ENCODE measurements at regions not wholly inside any gene's neighbourhood (a gene's known extent, or its start where the extent isn't known, plus 50 kb on each side); places are given as distances from the start of the nearest gene placed in this dataset.
"Not testable (repeated sequence)": the region's sequence is repeated elsewhere in the genome, so short reads cannot be mapped to it uniquely, and the experiment has no call there.

DNA sequence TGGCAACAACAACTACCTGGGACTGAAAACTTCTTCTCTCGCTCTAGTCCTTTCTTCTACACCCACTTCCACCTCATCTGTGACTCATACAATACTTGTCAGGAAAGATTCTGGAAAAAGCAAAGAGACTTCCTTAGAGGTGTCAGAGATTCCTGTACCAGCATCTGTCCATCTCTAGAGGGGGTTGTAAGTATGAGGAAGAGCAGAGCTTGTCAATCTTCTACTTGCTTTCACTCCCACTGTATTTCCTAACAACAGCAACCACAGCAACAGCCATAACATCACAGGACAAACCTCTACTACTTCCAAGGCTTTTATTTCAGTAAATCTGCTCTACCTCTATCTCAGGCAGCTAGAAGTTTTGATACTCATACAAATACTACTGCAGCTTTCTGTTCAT is 1479.5 kb downstream of the RPIA start:
- not testable (repeated sequence) for H3K9me2 ChIP-seq (ENCODE audit: low read depth, low read length); H3F3A ChIP-seq (ENCODE audit: insufficient read depth, low read length); H2AFZ ChIP-seq (ENCODE audit: low read length); H3K9ac ChIP-seq (ENCODE audit: low read length); H3K27me3 ChIP-seq (ENCODE audit: insufficient read depth, low read length); H4K20me1 ChIP-seq (ENCODE audit: insufficient read depth, low read length); H3K79me2 ChIP-seq (ENCODE audit: insufficient read depth, low read length); H3K4me3 ChIP-seq (ENCODE audit: low read depth, low read length, poor library complexity, severe bottlenecking); H3K27ac ChIP-seq (ENCODE audit: low read depth, low read length, poor library complexity, severe bottlenecking); H3K9me3 ChIP-seq (ENCODE audit: low read length); H3K4me2 ChIP-seq (ENCODE audit: low read length); H3K36me3 ChIP-seq (ENCODE audit: insufficient read depth, low read length)
- TF ChIP-seq, protein P1, sequence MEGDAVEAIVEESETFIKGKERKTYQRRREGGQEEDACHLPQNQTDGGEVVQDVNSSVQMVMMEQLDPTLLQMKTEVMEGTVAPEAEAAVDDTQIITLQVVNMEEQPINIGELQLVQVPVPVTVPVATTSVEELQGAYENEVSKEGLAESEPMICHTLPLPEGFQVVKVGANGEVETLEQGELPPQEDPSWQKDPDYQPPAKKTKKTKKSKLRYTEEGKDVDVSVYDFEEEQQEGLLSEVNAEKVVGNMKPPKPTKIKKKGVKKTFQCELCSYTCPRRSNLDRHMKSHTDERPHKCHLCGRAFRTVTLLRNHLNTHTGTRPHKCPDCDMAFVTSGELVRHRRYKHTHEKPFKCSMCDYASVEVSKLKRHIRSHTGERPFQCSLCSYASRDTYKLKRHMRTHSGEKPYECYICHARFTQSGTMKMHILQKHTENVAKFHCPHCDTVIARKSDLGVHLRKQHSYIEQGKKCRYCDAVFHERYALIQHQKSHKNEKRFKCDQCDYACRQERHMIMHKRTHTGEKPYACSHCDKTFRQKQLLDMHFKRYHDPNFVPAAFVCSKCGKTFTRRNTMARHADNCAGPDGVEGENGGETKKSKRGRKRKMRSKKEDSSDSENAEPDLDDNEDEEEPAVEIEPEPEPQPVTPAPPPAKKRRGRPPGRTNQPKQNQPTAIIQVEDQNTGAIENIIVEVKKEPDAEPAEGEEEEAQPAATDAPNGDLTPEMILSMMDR (IDR thresholded peaks at IDR 0.05; ENCODE audit: low read length), result peak; percentile 13; the same call in 1 of the 2 replicates
- H3K4me1 ChIP-seq (ENCODE audit: insufficient read depth, low read length, severe bottlenecking), result peaks cover 18% of the 10 kb centered on the region

DNA sequence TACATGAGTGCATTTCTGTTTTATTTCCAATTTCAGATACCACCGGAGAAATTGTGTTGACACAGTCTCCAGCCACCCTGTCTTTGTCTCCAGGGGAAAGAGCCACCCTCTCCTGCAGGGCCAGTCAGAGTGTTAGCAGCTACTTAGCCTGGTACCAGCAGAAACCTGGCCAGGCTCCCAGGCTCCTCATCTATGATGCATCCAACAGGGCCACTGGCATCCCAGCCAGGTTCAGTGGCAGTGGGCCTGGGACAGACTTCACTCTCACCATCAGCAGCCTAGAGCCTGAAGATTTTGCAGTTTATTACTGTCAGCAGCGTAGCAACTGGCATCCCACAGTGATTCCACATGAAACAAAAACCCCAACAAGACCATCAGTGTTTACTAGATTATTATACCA is 1481.6 kb downstream of the RPIA start:
- not testable (repeated sequence) for H3K27me3 ChIP-seq (ENCODE audit: insufficient read depth, low read length); H4K20me1 ChIP-seq (ENCODE audit: insufficient read depth, low read length); H3F3A ChIP-seq (ENCODE audit: insufficient read depth, low read length); H3K9ac ChIP-seq (ENCODE audit: low read length); H3K79me2 ChIP-seq (ENCODE audit: insufficient read depth, low read length); H3K9me2 ChIP-seq (ENCODE audit: low read depth, low read length); H3K27ac ChIP-seq (ENCODE audit: low read depth, low read length, poor library complexity, severe bottlenecking); H3K9me3 ChIP-seq (ENCODE audit: low read length); H3K4me2 ChIP-seq (ENCODE audit: low read length); H3K4me3 ChIP-seq (ENCODE audit: low read depth, low read length, poor library complexity, severe bottlenecking); H3K36me3 ChIP-seq (ENCODE audit: insufficient read depth, low read length); H2AFZ ChIP-seq (ENCODE audit: low read length)
- H3K4me1 ChIP-seq (ENCODE audit: insufficient read depth, low read length, severe bottlenecking), result peaks cover 18% of the 10 kb centered on the region

DNA sequence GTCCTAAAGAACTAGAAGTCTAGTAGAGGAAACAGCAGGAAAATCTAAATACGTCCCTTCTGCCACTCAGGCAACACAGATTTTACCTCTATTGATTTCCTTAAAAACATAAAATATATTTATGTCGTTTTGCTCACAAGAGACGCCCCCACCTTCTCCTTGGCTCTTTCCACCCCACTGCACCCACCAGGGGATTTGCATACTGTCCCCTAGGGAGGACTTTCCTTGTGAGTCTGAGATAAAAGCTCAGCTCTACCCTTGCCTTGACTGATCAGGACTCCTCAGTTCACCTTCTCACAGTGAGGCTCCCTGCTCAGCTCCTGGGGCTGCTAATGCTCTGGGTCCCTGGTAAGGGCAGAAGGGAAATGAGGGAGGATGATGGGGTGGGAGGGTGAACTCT is 1488.1 kb downstream of the RPIA start:
- Histone ChIP-seq H3K4me1 (ENCODE audit: insufficient read depth, low read length, severe bottlenecking) (peaks cover 15% of the 10 kb centered on the region), H3K4me2 (ENCODE audit: low read length) (peak overlapping the region; percentile 49; the same call in 1 of the 2 replicates), H3K27ac (ENCODE audit: low read depth, low read length, poor library complexity, severe bottlenecking) (peak overlapping the region; percentile 41)
- H3K9me3 ChIP-seq (ENCODE audit: low read length); H3K36me3 ChIP-seq (ENCODE audit: insufficient read depth, low read length); H3K9me2 ChIP-seq (ENCODE audit: low read depth, low read length); H4K20me1 ChIP-seq (ENCODE audit: insufficient read depth, low read length); H3K79me2 ChIP-seq (ENCODE audit: insufficient read depth, low read length); H3F3A ChIP-seq (ENCODE audit: insufficient read depth, low read length); H3K27me3 ChIP-seq (ENCODE audit: insufficient read depth, low read length); H3K9ac ChIP-seq (ENCODE audit: low read length); H3K4me3 ChIP-seq (ENCODE audit: low read depth, low read length, poor library complexity, severe bottlenecking); H2AFZ ChIP-seq (ENCODE audit: low read length): not testable (repeated sequence)

DNA sequence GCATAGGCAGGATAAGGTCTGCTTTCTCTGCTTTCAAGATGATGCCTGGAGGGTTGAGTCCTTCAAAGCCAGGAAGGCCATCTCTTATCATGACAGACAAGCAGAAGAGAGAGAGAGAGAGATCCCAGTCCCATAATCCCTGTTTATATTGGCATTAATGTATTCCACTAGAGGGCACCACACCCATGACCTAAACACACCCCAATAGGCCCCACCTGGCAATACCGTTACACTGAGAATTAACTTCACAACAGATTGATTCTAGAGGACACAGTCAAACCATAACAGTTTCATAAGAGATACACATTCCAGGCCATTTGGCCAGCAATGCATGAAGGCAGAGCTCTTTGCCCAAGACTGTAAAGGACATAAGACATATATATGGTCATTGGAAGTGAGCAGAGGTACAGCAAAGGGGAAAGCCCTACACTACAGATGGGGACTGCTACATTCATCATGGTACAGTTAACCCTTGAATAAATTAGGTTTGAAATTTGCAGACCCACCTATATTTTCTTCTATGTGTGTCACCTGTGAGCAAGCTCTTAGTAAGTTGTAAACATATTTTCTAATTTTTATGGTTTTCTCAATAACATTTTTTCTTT is 1516.1 kb downstream of the RPIA start:
- H3K4me2 ChIP-seq (ENCODE audit: low read length), result no peak overlapping the region

More for the DNA sequence above, 1516.1 kb downstream of the RPIA start:
- no peaks in the 10 kb centered on the region for H3K79me2 ChIP-seq (ENCODE audit: insufficient read depth, low read length)
- TF ChIP-seq, protein P1 (IDR thresholded peaks at IDR 0.05; ENCODE audit: low read length), result peak; percentile 78
- TF ChIP-seq EZH2 (IDR thresholded peaks at IDR 0.05; ENCODE audit: borderline replicate concordance, low read length), result no peak
- H3K4me1 ChIP-seq (ENCODE audit: insufficient read depth, low read length, severe bottlenecking), result peaks cover 20% of the 10 kb centered on the region
- no peaks in the 10 kb centered on the region for H3K9me3 ChIP-seq (ENCODE audit: low read length)
- H3F3A ChIP-seq (ENCODE audit: insufficient read depth, low read length), result no peaks in the 10 kb centered on the region
- no peak overlapping the region for H3K4me3 ChIP-seq (ENCODE audit: low read depth, low read length, poor library complexity, severe bottlenecking)
- H3K27me3 ChIP-seq (ENCODE audit: insufficient read depth, low read length), result no peaks in the 10 kb centered on the region
- H3K9ac ChIP-seq (ENCODE audit: low read length), result no peak overlapping the region
- H3K27ac ChIP-seq (ENCODE audit: low read depth, low read length, poor library complexity, severe bottlenecking), result no peak overlapping the region
- no peak overlapping the region for H2AFZ ChIP-seq (ENCODE audit: low read length)
- H3K36me3 ChIP-seq (ENCODE audit: insufficient read depth, low read length), result no peaks in the 10 kb centered on the region
- H3K9me2 ChIP-seq (ENCODE audit: low read depth, low read length), result no peaks in the 10 kb centered on the region
- no peaks in the 10 kb centered on the region for H4K20me1 ChIP-seq (ENCODE audit: insufficient read depth, low read length)
